ENCODE measurements at regions not wholly inside any gene's neighbourhood (a gene's known extent, or its start where the extent isn't known, plus 50 kb on each side); places are given as distances from the start of the nearest gene placed in this dataset.
"Not testable (repeated sequence)": the region's sequence is repeated elsewhere in the genome, so short reads cannot be mapped to it uniquely, and the experiment has no call there.

GRCh38 chr6:134425917-134426316 is 108.0 kb upstream of the SGK1 start:
- TF ChIP-seq, protein P1, sequence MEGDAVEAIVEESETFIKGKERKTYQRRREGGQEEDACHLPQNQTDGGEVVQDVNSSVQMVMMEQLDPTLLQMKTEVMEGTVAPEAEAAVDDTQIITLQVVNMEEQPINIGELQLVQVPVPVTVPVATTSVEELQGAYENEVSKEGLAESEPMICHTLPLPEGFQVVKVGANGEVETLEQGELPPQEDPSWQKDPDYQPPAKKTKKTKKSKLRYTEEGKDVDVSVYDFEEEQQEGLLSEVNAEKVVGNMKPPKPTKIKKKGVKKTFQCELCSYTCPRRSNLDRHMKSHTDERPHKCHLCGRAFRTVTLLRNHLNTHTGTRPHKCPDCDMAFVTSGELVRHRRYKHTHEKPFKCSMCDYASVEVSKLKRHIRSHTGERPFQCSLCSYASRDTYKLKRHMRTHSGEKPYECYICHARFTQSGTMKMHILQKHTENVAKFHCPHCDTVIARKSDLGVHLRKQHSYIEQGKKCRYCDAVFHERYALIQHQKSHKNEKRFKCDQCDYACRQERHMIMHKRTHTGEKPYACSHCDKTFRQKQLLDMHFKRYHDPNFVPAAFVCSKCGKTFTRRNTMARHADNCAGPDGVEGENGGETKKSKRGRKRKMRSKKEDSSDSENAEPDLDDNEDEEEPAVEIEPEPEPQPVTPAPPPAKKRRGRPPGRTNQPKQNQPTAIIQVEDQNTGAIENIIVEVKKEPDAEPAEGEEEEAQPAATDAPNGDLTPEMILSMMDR (conservative IDR thresholded peaks at IDR 0.05), result not testable (repeated sequence)
- not testable (repeated sequence) for TF ChIP-seq ZFX (IDR thresholded peaks at IDR 0.05)
